ENCODE measurements at regions not wholly inside any gene's neighbourhood (a gene's known extent, or its start where the extent isn't known, plus 50 kb on each side); places are given as distances from the start of the nearest gene placed in this dataset.

GRCh38 chr21:20507783-20508182 lies 490.4 kb upstream of the NCAM2 start:
- no peaks in the 10 kb centered on the region for H3K9me3 ChIP-seq
- H3K27ac ChIP-seq: no peak overlapping the region
- TF ChIP-seq CTCF (IDR thresholded peaks at IDR 0.05) (no peak), POLR2A (IDR thresholded peaks at IDR 0.05) (no peak)
- 89 to 93% methylated on average over 2 to 5 of the region's 5 CpGs for WGBS, 2 donors
- no peak for DNase-seq
- intact Hi-C loops (cut with DNase I; ENCODE audit: low total_unique reads): no loop called here
- H3K36me3 ChIP-seq (ENCODE audit: low read depth, missing control alignments): no peaks in the 10 kb centered on the region
- H3K4me1 ChIP-seq: no peaks in the 10 kb centered on the region
- H3K4me3 ChIP-seq: no peak overlapping the region
- H3K27me3 ChIP-seq: no peaks in the 10 kb centered on the region

GRCh38 chr21:20511216-20511880 lies 486.9 kb upstream of the NCAM2 start:
- Histone ChIP-seq H3K4me3 (no peak overlapping the region), H3K27ac (no peak overlapping the region), H3K36me3 (ENCODE audit: low read depth, missing control alignments) (no peaks in the 10 kb centered on the region), H3K9me3 (no peaks in the 10 kb centered on the region), H3K4me1 (no peaks in the 10 kb centered on the region), H3K27me3 (no peaks in the 10 kb centered on the region)
- no peak for DNase-seq
- TF ChIP-seq POLR2A (IDR thresholded peaks at IDR 0.05): no peak
- TF ChIP-seq CTCF (IDR thresholded peaks at IDR 0.05): no peak
- 66 to 69% methylated on average over 4 of the region's 4 CpGs for WGBS, 2 donors
- intact Hi-C loops (cut with DNase I; ENCODE audit: low total_unique reads): no loop called here

GRCh38 chr21:20515446-20515845 lies 482.8 kb upstream of the NCAM2 start:
- Histone ChIP-seq H3K27me3 (no peaks in the 10 kb centered on the region), H3K9me3 (no peaks in the 10 kb centered on the region), H3K4me1 (no peaks in the 10 kb centered on the region), H3K4me3 (no peak overlapping the region), H3K36me3 (ENCODE audit: low read depth, missing control alignments) (no peaks in the 10 kb centered on the region), H3K27ac (no peak overlapping the region)
- TF ChIP-seq CTCF (IDR thresholded peaks at IDR 0.05) (no peak), POLR2A (IDR thresholded peaks at IDR 0.05) (no peak)
- no peak for DNase-seq
- intact Hi-C loops (cut with DNase I; ENCODE audit: low total_unique reads): no loop called here
- 54 to 80% methylated on average over 3 of the region's 3 CpGs for WGBS, 2 donors

GRCh38 chr21:20519076-20519475 lies 479.1 kb upstream of the NCAM2 start:
- Histone ChIP-seq H3K27ac (no peak overlapping the region), H3K4me1 (no peaks in the 10 kb centered on the region), H3K9me3 (no peaks in the 10 kb centered on the region), H3K36me3 (ENCODE audit: low read depth, missing control alignments) (no peaks in the 10 kb centered on the region), H3K4me3 (no peak overlapping the region), H3K27me3 (no peaks in the 10 kb centered on the region)
- no peak for TF ChIP-seq POLR2A (IDR thresholded peaks at IDR 0.05)
- no peak for TF ChIP-seq CTCF (IDR thresholded peaks at IDR 0.05)
- 64 to 65% methylated on average over 3 of the region's 3 CpGs for WGBS, 2 donors
- intact Hi-C loops (cut with DNase I; ENCODE audit: low total_unique reads): no loop called here
- no peak for DNase-seq

GRCh38 chr21:20522611-20523010 lies 475.6 kb upstream of the NCAM2 start:
- Histone ChIP-seq H3K4me3 (no peak overlapping the region), H3K36me3 (ENCODE audit: low read depth, missing control alignments) (no peaks in the 10 kb centered on the region), H3K4me1 (no peaks in the 10 kb centered on the region), H3K27me3 (no peaks in the 10 kb centered on the region), H3K27ac (no peak overlapping the region), H3K9me3 (no peaks in the 10 kb centered on the region)
- no peak for TF ChIP-seq CTCF (IDR thresholded peaks at IDR 0.05)
- TF ChIP-seq POLR2A (IDR thresholded peaks at IDR 0.05): no peak
- no peak for DNase-seq
- WGBS, 2 donors: 76 to 80% methylated on average over 1 of the region's 1 CpG
- intact Hi-C loops (cut with DNase I; ENCODE audit: low total_unique reads): no loop called here
